Panc1 (cell line): ENCODE measurements at regions not wholly inside any gene's neighbourhood (a gene's known extent, or its start where the extent isn't known, plus 50 kb on each side); places are given as distances from the start of the nearest gene placed in this dataset.

Experiments used
- ATAC-seq: fragments of 200-7000 bp; cut with Tn5 transposase; 2 replicates; pipeline ENCODE4 v1.9.1; 2020; ENCODE audit warnings: mild to moderate bottlenecking, moderate library complexity
- BruUV-seq: library from RNA; stranded (reverse); fragments of 400-500 nt; replicated peaks from 2 replicates; lab custom pipeline; 2021; lab: Mats Ljungman, UMichigan
- CTCF ChIA-PET: fragments of 300-600 bp; sonication (Branson Sonifier 250); formaldehyde crosslinking; loops from one replicate; lab custom pipeline; 2022; ENCODE audit warnings: antibody characterized with exemption; lab: Charles Lee
- POLR2A ChIA-PET: fragments of 300-600 bp; sonication (Branson Sonifier 250); formaldehyde crosslinking; loops from one replicate; lab custom pipeline; 2022; ENCODE audit warnings: antibody characterized with exemption; lab: Charles Lee
- DNase-seq: peaks from one replicate; pipeline ENCODE4 v3.0.0-alpha.2; 2010; ENCODE audit warnings: low read depth, low spot score
- H3K27ac ChIP-seq: 2 replicates; pipeline ENCODE4 v1.5.1; 2011; ENCODE audit warnings: mild to moderate bottlenecking, low read length, inconsistent platforms
- H3K27me3 ChIP-seq: fragments of 200-500 bp; sonication (Bioruptor generic); 2 replicates; pipeline ENCODE4 v1.6.0; 2014; ENCODE audit warnings: low read length, inconsistent platforms; ENCODE audit not compliant: control insufficient read depth, insufficient read depth
- H3K36me3 ChIP-seq: fragments of 200-500 bp; sonication (Bioruptor generic); 2 replicates; pipeline ENCODE4 v1.5.1; 2014; ENCODE audit warnings: inconsistent platforms, mild to moderate bottlenecking, low read length, moderate library complexity; ENCODE audit not compliant: control insufficient read depth, insufficient read depth
- H3K4me1 ChIP-seq: 2 replicates; pipeline ENCODE4 v1.5.1; 2011; ENCODE audit warnings: inconsistent platforms, mild to moderate bottlenecking, low read length, moderate library complexity; ENCODE audit not compliant: control insufficient read depth, insufficient read depth
- H3K4me3 ChIP-seq, 2 experiments: 2 replicates each; pipeline ENCODE4 v1.5.1; 2011 to 2012; ENCODE audit warnings: low read depth in 2 of 2, low read length in 2 of 2, mild to moderate bottlenecking in 2 of 2, inconsistent platforms in 1 of 2, moderate library complexity in 1 of 2
- H3K9me3 ChIP-seq: fragments of 200-500 bp; sonication (Bioruptor generic); 2 replicates; pipeline ENCODE4 v1.5.1; 2014; ENCODE audit warnings: low read depth, mild to moderate bottlenecking, inconsistent platforms, low read length, moderate library complexity; ENCODE audit not compliant: control insufficient read depth, insufficient read depth
- CTCF ChIP-seq: fragments of 450-650 bp; IDR thresholded peaks from 2 replicates; pipeline ENCODE4 v1.5.1; 2017; ENCODE audit warnings: mild to moderate bottlenecking
- POLR2AphosphoS5 ChIP-seq: IDR thresholded peaks from 2 replicates; pipeline ENCODE4 v1.6.1; 2012; ENCODE audit warnings: mild to moderate bottlenecking, low read depth, low read length, moderate library complexity
- REST ChIP-seq, 2 experiments: IDR thresholded peaks; 2 replicates each; pipeline ENCODE4 v1.6.1; 2011 to 2012; ENCODE audit warnings: low read depth in 2 of 2, control low read depth in 1 of 2, low read length in 1 of 2, mild to moderate bottlenecking in 1 of 2, moderate library complexity in 1 of 2; ENCODE audit not compliant: insufficient read depth in 1 of 2
- SIN3A ChIP-seq: IDR thresholded peaks from 2 replicates; pipeline ENCODE4 v1.6.1; 2012; ENCODE audit warnings: low read depth, mild to moderate bottlenecking, low read length, moderate library complexity, borderline replicate concordance; ENCODE audit not compliant: insufficient read depth
- TCF7L2 ChIP-seq: IDR thresholded peaks from 2 replicates; pipeline ENCODE4 v1.6.1; 2011; ENCODE audit warnings: mild to moderate bottlenecking, low read depth, low read length, inconsistent platforms
- in situ Hi-C: cut with HindIII; loops from 2 replicates; pipeline ENCODE4 v1.10.0; 2016; ENCODE audit warnings: low sequenced_read_pairs, low pct_unique_long_range_greater_than_20kb
- intact Hi-C: fragments of 100-400 bp; cut with micrococcal nuclease; formaldehyde crosslinking; loops from one replicate; pipeline ENCODE4 v1.10.0; 2022; ENCODE audit not compliant: unreplicated experiment

GRCh38 chr5:29508131-29508530 lies 1685.4 kb upstream of the CDH6 start:
- no peak for TF ChIP-seq TCF7L2

GRCh38 chr5:29504411-29504810 lies 1689.1 kb upstream of the CDH6 start:
- no peak for TF ChIP-seq CTCF
- no peak for TF ChIP-seq REST (IDR thresholded peaks at IDR 0.05; ENCODE audit: insufficient read depth in 1 of 2, low read depth in 2 of 2, low read length in 1 of 2)
- TF ChIP-seq SIN3A, result no peak
- TF ChIP-seq POLR2AphosphoS5, result no peak
- TF ChIP-seq TCF7L2, result no peak
- no peak overlapping the region for H3K4me3 ChIP-seq
- ATAC-seq (no peak), DNase-seq (no peak)
- no TSS peak for BruUV-seq
- POLR2A ChIA-PET, result no interaction called here
- H3K9me3 ChIP-seq, result no peaks in the 10 kb centered on the region
- in situ Hi-C loops, result no loop called here
- intact Hi-C loops, result no loop called here
- H3K27ac ChIP-seq, result no peak overlapping the region
- no peaks in the 10 kb centered on the region for H3K36me3 ChIP-seq
- CTCF ChIA-PET, result no interaction called here
- no peaks in the 10 kb centered on the region for H3K4me1 ChIP-seq
- no peaks in the 10 kb centered on the region for H3K27me3 ChIP-seq

More at GRCh38 chr5:29508131-29508530, 1685.4 kb upstream of the CDH6 start:
- no peak overlapping the region for H3K4me3 ChIP-seq
- no peaks in the 10 kb centered on the region for H3K27me3 ChIP-seq
- DNase-seq (no peak), ATAC-seq (no peak)
- in situ Hi-C loops (no loop called here), intact Hi-C loops (no loop called here)
- H3K36me3 ChIP-seq, result no peaks in the 10 kb centered on the region
- no peak overlapping the region for H3K27ac ChIP-seq
- CTCF ChIA-PET, result no interaction called here
- no peaks in the 10 kb centered on the region for H3K4me1 ChIP-seq
- no peaks in the 10 kb centered on the region for H3K9me3 ChIP-seq
- POLR2A ChIA-PET, result no interaction called here
- BruUV-seq, result no TSS peak

- DNase-seq, result no peak
- Histone ChIP-seq H3K9me3 (no peaks in the 10 kb centered on the region), H3K4me1 (no peaks in the 10 kb centered on the region), H3K4me3 (no peak overlapping the region), H3K27ac (no peak overlapping the region), H3K36me3 (no peaks in the 10 kb centered on the region), H3K27me3 (no peaks in the 10 kb centered on the region)
- POLR2A ChIA-PET, result no interaction called here
- BruUV-seq, result no TSS peak
- in situ Hi-C loops (no loop called here), intact Hi-C loops (no loop called here)
- ATAC-seq, result no peak
- CTCF ChIA-PET, result no interaction called here
- no peak for TF ChIP-seq REST (IDR thresholded peaks at IDR 0.05; ENCODE audit: insufficient read depth in 1 of 2, low read depth in 2 of 2, low read length in 1 of 2)
- TF ChIP-seq SIN3A, result no peak
- TF ChIP-seq TCF7L2, result no peak
- no peak for TF ChIP-seq CTCF
- no peak for TF ChIP-seq POLR2AphosphoS5
These were observed 1694.6 kb upstream of the CDH6 start for GRCh38 chr5:29498860-29499259.
